ENCODE measurements at regions not wholly inside any gene's neighbourhood (a gene's known extent, or its start where the extent isn't known, plus 50 kb on each side); places are given as distances from the start of the nearest gene placed in this dataset.
A peak's percentile ranks its signal among the peaks of the same experiment; 100 is the strongest.

- no peak for DNase-seq
Observed at GRCh38 chr6:110537208-110538123, 61.1 kb upstream of the SLC22A16 start.

- DNase-seq, result no peak
Observed at GRCh38 chr6:110534731-110535492, 58.5 kb upstream of the SLC22A16 start.

- DNase-seq, result no peak
Observed at GRCh38 chr6:110532431-110532830, 56.0 kb upstream of the SLC22A16 start.

GRCh38 chr6:110530671-110531070 lies 54.3 kb upstream of the SLC22A16 start:
- DNase-seq, result no peak

GRCh38 chr6:110529907-110530306 lies 53.5 kb upstream of the SLC22A16 start:
- no peak for DNase-seq

GRCh38 chr6:110529355-110529754 lies 52.9 kb upstream of the SLC22A16 start:
- DNase-seq, result no peak

GRCh38 chr6:110528930-110529325 lies 52.5 kb upstream of the SLC22A16 start:
- no peak for DNase-seq

GRCh38 chr6:110528101-110528929 lies 51.9 kb upstream of the SLC22A16 start:
- peak; percentile 35 to 39 for DNase-seq

GRCh38 chr6:110527516-110527915 lies 51.1 kb upstream of the SLC22A16 start:
- DNase-seq, result no peak

GRCh38 chr6:110526726-110527125 lies 50.3 kb upstream of the SLC22A16 start:
- no peak for DNase-seq

All from SHP77 (cell line).